GM21528 (cell line): ENCODE measurements at regions not wholly inside any gene's neighbourhood (a gene's known extent, or its start where the extent isn't known, plus 50 kb on each side); places are given as distances from the start of the nearest gene placed in this dataset.
A peak's percentile ranks its signal among the peaks of the same experiment; 100 is the strongest.

Experiments used
- ATAC-seq: cut with Tn5 transposase; IDR thresholded peaks from one replicate; pipeline ENCODE4 v1.9.1; 2021; ENCODE audit warnings: mild to moderate bottlenecking, moderate library complexity; ENCODE audit not compliant: unreplicated experiment, low FRiP score

DNA sequence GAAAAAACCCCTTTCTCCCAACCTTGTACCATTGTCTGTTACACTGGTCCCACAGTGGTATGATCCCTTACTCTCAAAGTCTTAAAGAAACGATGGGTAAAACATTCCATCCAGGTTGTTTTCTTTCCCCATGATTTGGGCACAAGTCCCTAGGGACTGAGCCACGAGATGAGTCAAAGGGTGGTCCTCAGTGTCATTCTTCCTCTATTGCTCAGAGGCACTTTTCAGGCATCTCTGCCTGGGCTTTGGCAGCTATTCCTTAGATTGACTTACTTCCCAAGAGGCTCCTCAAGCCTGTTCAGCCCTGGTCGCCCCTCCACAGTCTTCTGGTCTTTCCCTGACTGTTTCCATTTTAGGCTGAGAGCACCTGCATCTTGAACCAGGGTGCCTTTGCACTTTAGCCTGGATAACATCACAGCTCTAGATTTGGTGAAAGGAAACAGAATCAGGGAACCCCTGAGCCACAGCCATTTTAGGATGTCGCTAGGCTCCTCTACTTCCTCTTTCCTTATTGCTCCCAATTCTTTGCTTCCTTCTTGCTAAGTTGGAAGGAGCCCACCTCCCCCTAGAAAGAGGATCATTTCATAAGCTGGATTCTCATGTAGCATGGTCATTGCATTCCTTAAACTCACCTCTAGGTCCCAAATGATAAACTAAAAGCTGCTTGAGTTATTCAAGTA, 131.0 kb upstream of the TPRG1 start:
- no peak for ATAC-seq

GRCh38 chr3:189041482-189042090, 130.2 kb upstream of the TPRG1 start:
- ATAC-seq: peak; percentile 98

DNA sequence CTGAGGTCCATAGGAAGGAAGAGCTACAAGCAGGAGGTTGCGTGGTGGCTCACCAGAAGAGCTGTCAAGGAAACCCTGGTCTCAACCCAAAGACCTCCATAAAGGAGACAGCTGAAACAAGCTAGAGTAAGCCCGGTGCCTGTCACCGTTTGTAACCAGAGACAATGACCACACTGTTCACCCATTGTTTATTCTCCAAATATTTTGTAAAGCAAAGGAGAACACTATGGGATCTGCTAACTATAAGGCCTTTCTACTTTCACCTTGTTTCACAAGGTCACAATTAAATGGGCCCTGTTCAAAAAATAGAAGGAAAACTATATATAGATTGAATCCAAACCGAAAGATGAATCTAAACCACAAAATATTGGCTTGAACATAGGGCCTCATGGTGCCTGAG, 128.9 kb upstream of the TPRG1 start:
- ATAC-seq: no peak

GRCh38 chr3:189049458-189050236, 122.1 kb upstream of the TPRG1 start:
- no peak for ATAC-seq

DNA sequence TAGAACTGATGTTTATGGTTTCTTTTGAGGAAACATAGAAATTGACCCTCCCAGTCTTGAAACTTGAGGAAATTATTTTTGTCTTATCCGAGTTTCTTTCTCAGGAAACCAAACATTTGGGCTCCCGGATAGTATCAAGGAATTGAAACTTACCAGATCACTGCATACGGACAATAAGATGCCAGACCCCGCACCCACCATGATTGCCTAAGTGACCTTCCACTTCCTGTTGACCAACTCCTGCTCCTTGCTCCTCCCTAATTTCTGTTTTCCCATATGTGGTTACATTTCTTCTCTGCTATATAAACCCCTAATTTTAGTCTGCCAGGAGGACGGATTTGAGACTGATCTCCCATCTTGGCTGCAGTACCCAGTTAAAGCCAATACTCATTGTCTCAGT, 118.4 kb upstream of the TPRG1 start:
- no peak for ATAC-seq

- no peak for ATAC-seq
These were observed 115.0 kb upstream of the TPRG1 start for GRCh38 chr3:189056646-189057335.

- ATAC-seq: no peak
These were observed 114.4 kb upstream of the TPRG1 start for GRCh38 chr3:189057369-189057768.

DNA sequence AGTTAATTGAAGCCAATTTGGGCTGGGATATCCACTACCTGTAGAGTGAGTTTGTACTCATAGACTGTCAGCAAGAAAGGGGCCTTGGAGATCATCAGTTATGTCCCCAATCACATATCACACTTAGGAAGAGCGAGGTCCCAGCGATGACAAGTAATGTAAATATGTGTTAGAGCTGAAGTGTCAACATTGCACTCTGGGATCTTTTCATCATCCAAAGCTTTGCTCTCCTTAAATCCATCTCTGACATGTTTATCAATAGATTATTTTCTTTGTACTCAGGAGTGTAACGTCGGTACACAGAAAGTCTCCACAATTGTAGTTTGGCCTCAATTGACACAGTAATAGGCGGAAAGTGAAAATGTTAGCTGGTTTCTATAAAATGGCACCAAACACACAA, 113.7 kb upstream of the TPRG1 start:
- no peak for ATAC-seq

- ATAC-seq: no peak
These were observed 100.8 kb upstream of the TPRG1 start for GRCh38 chr3:189070965-189071364.

GRCh38 chr3:189071446-189071845, 100.3 kb upstream of the TPRG1 start:
- peak; percentile 63 for ATAC-seq

DNA sequence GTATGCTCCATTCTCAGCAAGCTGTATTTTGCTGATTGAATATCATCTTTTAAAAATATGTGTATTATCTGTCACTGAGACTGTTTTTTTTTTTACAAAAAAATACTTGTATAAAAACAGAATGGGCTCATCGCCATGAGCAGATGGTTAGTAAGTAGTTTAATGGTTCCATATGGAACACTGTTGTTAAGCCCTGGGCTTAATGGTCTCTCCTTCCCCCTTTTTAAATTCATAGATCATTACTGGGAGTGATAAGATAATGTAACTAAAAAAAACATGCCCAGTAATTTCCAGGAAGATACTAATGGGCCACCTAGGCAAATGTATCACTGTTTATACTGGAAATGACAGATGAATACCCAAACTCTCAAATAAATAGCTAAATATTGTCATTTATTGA, 95.3 kb upstream of the TPRG1 start:
- ATAC-seq: no peak

DNA sequence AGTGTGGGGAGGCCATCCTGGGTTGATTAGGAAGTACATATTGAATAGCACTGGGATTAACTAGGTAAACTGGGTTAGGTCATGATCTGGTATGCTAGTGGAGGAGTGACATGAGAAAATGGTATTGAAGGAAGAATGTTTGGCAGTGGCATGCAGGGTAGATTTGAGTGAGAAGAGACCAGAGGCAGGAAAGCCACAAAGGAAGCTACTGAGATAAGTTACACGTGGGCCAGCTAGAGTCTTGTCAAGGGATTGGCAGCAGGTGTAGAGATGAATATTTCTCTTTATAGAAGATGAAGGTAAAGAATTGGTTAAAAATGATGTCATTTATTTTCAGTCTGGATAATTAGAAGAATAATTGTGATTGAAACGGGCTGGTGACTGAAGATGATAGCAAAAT, 91.0 kb upstream of the TPRG1 start:
- no peak for ATAC-seq

DNA sequence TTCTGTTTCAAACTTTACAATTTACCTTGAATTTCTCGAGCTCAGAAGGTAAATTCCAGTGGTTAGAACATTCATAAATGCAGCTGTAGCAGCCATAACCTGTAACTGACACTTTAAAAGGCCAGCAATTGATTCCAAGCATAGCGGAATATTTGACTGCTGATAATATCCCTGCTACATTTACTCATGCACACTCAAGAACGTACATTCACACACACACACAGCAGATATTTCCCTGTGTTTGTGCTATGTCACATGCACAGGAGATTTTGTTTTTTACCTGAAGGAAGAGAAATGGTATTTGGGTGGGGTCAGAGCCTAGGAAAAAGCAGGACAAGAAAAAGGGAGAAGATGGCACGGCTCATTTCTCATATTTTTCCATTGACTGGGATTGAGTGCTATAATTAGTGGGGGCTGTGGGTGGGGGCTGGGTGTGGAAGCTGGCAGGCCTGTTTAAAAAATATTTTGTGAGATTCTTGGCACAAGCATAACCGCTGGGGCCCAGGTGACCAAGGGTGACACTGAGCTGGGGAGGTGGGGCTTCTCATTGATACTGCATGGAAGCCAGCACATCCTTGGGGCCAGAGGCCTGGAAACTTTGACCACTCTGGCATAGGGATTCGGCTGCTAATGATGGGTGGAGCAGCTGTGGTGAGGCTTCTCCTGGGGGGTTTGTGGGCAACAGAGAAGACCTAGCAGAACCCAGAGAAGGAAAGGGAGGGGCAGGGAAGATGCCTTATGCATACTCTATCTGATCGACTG, 88.9 kb upstream of the TPRG1 start:
- no peak for ATAC-seq

- no peak for ATAC-seq
These were observed 87.2 kb upstream of the TPRG1 start for GRCh38 chr3:189084620-189085019.

DNA sequence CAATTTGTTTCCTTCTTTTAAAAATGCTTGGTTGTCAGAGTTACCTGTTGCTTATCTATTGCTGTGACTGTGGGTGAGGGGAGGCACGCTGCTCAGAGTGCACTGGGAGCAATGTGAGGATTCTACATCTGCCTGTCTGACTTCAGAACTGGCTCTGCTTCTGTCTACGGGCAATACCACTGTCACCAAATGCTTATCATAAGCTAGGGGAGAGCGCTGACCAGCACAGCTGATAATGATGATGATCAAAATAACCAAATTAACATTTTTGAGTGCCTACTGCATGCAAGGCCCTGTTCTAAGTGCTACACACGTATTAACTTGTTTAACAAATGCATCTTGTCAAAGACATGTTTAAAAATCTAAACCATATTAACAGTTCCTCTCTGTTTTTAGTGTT, 79.2 kb upstream of the TPRG1 start:
- ATAC-seq: no peak

DNA sequence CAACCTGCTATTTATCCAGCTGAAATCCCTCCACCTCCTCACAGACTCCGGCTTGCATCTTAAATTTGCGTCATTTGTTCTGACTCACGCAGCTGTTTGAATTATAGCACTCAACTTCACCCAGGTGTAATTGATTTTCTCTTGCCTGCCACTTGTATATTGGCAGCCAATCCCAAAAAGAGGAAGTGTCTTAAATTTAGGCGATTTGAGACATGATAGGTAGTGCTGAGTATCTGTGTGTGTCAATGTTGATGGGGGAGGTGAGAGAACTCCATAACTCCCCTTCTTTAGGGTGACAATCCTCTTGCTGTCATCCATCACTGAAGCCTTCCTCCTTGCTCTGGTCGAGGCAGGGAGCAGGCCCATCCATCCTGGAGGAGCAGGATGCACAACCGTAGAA, 77.2 kb upstream of the TPRG1 start:
- ATAC-seq: no peak

DNA sequence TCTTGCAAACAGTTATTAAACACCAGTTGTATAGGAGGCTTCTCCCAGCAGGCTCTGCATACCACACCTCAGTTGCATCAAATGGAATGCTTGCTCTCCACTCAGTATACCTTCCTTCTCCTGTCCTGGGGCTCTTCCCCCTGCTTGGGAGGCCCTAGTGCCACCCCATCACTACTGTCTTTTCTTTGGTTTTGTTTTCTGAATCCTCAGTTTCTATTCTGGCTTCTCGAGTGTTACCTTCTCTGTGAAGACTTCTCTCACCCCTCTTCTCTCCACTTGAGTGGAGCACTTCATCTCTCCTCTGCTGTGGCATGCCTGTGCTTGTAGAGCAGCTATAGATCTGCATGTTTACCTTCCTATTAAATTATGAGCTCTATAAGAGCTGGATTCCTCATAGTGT, 75.7 kb upstream of the TPRG1 start:
- ATAC-seq: no peak

DNA sequence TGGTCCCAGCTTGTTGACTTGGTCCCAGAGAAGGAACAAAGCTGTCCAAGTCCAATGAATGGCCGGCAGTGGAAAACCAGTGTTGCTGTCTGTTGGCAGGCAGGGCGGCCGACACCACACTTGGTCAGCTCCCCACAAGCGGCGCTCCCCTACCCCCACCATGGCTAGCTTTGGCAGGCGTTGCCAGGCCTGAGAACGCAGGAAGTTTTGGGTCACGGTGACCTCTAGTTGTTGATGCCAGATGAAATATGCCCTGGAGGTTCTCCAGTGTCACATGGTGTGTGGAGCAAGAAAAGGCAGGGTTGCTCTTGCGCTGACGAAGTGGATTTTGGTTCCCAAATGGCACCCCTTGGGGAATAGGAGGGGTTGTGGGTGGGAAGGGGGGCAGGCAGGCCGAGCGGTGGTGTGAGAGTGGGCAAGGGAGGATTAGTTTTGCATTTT, 72.7 kb upstream of the TPRG1 start:
- no peak for ATAC-seq

DNA sequence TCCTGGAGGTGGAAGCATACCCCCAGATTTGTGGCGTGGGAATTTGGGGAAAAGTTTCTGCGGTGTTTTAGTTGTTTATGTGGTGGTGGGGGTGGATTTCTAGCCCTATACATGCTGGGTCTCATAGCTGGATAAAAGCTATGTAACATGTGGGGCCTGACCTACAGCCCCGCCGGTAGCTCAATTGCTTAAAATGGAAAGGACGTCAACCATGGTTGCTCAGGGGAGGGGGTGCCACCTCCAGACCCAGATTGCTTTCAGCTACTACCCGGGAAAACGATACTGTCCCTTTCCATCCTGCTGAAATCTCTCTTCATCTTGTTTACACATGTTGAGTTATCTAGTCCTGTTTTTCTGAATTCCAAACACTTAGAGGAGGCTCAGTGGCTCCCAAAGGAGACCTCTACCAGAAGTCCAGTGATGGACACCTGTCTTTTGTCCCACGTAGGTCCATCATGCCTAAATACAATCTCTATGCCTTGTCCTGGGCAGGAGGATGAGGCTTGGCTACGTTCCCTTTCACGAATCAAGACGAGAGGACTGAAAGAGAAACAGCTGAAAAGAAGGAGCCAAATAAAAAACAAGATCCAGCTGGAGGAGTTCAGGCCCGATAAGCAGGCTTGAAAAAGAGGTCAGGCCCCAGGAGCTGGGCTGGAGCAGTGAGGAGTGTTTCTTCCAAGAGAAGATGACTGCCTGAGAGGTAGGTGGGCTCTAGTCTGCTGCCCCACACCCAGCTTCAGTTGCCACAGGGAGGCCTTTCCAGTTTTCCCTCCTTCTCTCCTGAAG, 72.1 kb upstream of the TPRG1 start:
- no peak for ATAC-seq

DNA sequence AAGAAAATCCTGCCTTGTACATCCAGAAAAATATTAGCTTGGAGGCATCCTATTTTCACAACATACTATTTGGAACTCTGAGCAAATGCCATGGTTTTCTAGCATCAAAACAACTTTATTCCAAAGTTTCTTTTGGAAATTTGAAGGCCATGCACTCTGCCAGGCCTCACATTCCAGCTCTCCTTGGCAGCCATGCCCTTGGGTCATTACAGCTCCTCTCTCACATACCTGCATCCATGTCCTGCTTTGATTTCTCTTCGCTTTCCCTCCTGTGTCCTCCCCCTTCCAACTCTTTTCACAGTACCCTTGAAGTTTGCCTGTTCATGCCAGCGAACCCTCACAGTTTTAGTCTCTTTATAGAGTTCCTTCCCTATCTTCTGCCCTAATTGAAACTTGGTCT, 70.9 kb upstream of the TPRG1 start:
- no peak for ATAC-seq
